HG03565 (cell line): ENCODE measurements at regions not wholly inside any gene's neighbourhood (a gene's known extent, or its start where the extent isn't known, plus 50 kb on each side); places are given as distances from the start of the nearest gene placed in this dataset.
"Not testable (repeated sequence)": the region's sequence is repeated elsewhere in the genome, so short reads cannot be mapped to it uniquely, and the experiment has no call there.

ENCODE experiments used
- ATAC-seq: cut with Tn5 transposase; IDR thresholded peaks from one replicate; pipeline ENCODE4 v1.9.1; 2021; ENCODE audit warnings: mild to moderate bottlenecking, moderate library complexity; ENCODE audit not compliant: unreplicated experiment

GRCh38 chr6:139895205-139895793 is 520.9 kb upstream of the CITED2 start:
- no peak for ATAC-seq

- no peak for ATAC-seq
Measured at GRCh38 chr6:139894271-139894670, 519.8 kb upstream of the CITED2 start.

GRCh38 chr6:139891471-139891870 is 517.0 kb upstream of the CITED2 start:
- ATAC-seq: no peak

- ATAC-seq: no peak
Measured at GRCh38 chr6:139888681-139889122, 514.3 kb upstream of the CITED2 start.

- ATAC-seq: no peak
Measured at GRCh38 chr6:139887275-139887674, 512.8 kb upstream of the CITED2 start.

- no peak for ATAC-seq
Measured at GRCh38 chr6:139886396-139886795, 511.9 kb upstream of the CITED2 start.

- ATAC-seq: no peak
Measured at GRCh38 chr6:139885909-139886308, 511.5 kb upstream of the CITED2 start.

- no peak for ATAC-seq
Measured at GRCh38 chr6:139883776-139884175, 509.3 kb upstream of the CITED2 start.

GRCh38 chr6:139882977-139883728 is 508.7 kb upstream of the CITED2 start:
- ATAC-seq: no peak

- ATAC-seq: no peak
Measured at GRCh38 chr6:139882234-139882633, 507.8 kb upstream of the CITED2 start.

GRCh38 chr6:139881728-139882211 is 507.3 kb upstream of the CITED2 start:
- ATAC-seq: peak; percentile 64

- no peak for ATAC-seq
Measured at GRCh38 chr6:139881236-139881635, 506.8 kb upstream of the CITED2 start.

GRCh38 chr6:139879823-139880356 is 505.4 kb upstream of the CITED2 start:
- no peak for ATAC-seq

- ATAC-seq: not testable (repeated sequence)
Measured at GRCh38 chr6:139879241-139879640, 504.8 kb upstream of the CITED2 start.

- ATAC-seq: no peak
Measured at GRCh38 chr6:139877828-139878405, 503.5 kb upstream of the CITED2 start.

GRCh38 chr6:139872665-139873064 is 498.2 kb upstream of the CITED2 start:
- ATAC-seq: no peak

GRCh38 chr6:139871803-139872510 is 497.5 kb upstream of the CITED2 start:
- no peak for ATAC-seq

GRCh38 chr6:139871165-139871710 is 496.8 kb upstream of the CITED2 start:
- no peak for ATAC-seq

GRCh38 chr6:139868576-139868975 is 494.1 kb upstream of the CITED2 start:
- ATAC-seq: no peak

- ATAC-seq: no peak
Measured at GRCh38 chr6:139863964-139864363, 489.5 kb upstream of the CITED2 start.

- no peak for ATAC-seq
Measured at GRCh38 chr6:139863346-139863745, 488.9 kb upstream of the CITED2 start.
